Peyer's patch (tissue), 4 donors: ENCODE measurements at regions not wholly inside any gene's neighbourhood (a gene's known extent, or its start where the extent isn't known, plus 50 kb on each side); places are given as distances from the start of the nearest gene placed in this dataset.

ENCODE experiments used
- CTCF ChIP-seq, 6 experiments: fragments of 450-650 bp in 4 of 6; fragments of 200-600 bp in 2 of 6; sonication (generic) in 1 of 6; IDR thresholded peaks; one replicate each; pipeline ENCODE4 v1.5.1; 2017 to 2019; ENCODE audit warnings: antibody characterized with exemption in 6 of 6, mild to moderate bottlenecking in 3 of 6, moderate library complexity in 1 of 6
- POLR2A ChIP-seq, 2 donors: fragments of 450-650 bp; IDR thresholded peaks; one replicate each; pipeline ENCODE4 v1.5.1; 2017; ENCODE audit warnings: antibody characterized with exemption in 2 of 2, mild to moderate bottlenecking in 2 of 2, moderate library complexity in 2 of 2

- TF ChIP-seq POLR2A (IDR thresholded peaks at IDR 0.05) (no peak), CTCF (IDR thresholded peaks at IDR 0.05) (no peak)
These were observed 50.1 kb upstream of the SETD7 start for GRCh38 chr4:139606103-139606502.
